KG1 (cell line): ENCODE measurements at regions not wholly inside any gene's neighbourhood (a gene's known extent, or its start where the extent isn't known, plus 50 kb on each side); places are given as distances from the start of the nearest gene placed in this dataset.

Source experiments
- DNase-seq: peaks from one replicate; lab custom pipeline; 2025; lab: John Stamatoyannopoulos, UW

DNA sequence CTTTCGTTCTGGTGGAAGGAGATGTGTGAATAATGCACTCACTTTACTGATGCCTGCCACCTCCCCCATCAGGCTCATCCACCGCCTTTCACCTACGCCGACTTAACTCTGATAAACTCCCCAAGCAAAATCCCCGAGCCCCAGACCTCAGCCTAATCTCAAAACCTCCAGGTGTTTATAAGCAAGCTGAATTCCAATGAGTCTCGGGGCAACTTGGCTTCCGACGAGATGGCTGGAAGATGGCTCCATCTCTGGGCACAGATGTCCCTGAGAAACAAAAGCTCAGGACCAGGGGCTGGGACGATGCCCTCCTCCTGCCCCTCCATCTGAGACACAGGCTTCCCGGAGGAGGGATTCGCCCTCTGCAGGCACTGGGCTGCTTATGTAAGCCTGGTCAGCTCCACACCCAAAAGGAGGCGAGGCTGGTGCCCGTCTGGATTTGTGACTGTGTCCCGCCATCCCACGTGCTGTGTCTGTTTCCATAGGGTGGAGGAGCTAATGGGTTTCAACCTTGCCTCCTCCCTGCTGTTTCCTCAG, 386.4 kb upstream of the TNRC6C start:
- no peak for DNase-seq

GRCh38 chr17:77572851-77573250, 385.7 kb upstream of the TNRC6C start:
- no peak for DNase-seq

DNA sequence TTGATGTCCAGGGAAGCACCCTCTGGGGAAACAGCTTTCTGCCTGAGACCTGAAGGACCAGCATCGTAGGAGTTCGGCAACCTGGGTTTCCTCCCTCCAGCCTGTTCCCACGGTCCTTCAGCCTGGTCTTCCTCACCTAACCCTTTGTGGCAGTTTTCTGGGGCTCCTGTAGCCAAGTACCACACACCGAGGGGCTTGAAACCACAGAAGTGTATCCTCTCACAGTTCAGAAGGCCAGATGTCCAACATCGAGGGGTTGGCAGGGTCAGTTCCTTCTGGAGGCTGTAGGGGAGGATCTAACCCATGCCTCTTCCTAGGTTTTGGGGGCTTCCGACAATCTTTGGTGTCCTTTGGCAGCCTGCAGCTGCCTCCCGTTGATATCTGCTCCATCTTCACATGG, 381.0 kb upstream of the TNRC6C start:
- DNase-seq = no peak

DNA sequence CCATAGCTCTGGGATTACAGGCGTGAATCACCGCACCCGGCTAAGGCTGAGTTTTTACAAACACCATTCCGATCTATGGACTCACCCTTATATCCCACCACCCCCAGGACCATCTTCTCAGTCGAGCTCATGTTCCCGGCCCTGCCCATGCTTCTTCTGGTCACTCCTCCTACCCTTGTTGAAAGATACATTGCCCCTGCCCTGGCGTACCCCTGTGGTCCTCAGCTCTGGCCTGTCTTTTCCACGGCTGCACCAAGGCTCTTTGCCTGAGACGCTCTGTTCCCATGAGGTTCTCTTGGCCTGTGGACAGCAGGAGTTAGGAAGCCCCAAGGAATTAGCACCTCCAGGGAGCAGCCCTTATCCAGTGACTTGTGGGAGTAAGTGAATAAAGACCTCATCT, 379.4 kb upstream of the TNRC6C start:
- no peak for DNase-seq

DNA sequence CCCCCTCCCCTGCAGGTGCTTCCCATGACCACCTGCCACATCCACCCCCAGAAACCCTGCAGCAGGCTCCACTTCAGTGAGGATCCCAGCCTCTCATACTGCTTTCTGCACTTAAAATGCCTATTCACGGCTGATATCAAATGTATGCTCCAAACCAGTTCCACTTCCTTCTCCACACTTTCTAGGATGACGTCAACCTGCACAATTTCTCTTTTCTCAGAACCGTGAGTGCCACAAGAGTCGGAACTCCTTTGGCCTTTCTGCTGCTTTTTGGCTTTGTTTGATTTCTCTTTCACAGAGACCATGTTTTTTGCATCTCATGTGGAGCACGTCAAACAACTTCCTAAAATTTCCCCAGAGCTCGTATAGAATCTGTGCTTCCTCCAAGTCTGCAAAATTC, 378.8 kb upstream of the TNRC6C start:
- DNase-seq = no peak

- DNase-seq = no peak
Measured at GRCh38 chr17:77580531-77581270, 377.8 kb upstream of the TNRC6C start.

DNA sequence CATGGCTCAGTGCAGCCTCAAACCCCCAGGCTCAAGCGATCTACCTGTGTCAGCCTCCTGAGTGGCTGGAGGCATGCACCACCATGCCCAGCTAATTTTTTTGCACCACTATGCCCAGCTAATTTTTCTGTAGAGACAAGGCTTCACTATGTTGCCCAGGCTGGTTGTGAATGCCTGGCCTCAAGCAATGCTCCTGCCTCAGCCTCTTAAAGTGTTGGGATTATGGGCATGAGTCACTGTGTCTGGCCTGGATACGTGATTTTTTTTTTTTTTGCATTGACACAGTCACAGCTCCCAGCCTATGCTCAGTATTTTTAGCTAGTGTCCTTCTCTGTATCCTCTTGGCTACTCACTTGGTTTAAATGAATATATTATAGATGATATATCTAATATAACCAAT, 377.0 kb upstream of the TNRC6C start:
- no peak for DNase-seq

DNA sequence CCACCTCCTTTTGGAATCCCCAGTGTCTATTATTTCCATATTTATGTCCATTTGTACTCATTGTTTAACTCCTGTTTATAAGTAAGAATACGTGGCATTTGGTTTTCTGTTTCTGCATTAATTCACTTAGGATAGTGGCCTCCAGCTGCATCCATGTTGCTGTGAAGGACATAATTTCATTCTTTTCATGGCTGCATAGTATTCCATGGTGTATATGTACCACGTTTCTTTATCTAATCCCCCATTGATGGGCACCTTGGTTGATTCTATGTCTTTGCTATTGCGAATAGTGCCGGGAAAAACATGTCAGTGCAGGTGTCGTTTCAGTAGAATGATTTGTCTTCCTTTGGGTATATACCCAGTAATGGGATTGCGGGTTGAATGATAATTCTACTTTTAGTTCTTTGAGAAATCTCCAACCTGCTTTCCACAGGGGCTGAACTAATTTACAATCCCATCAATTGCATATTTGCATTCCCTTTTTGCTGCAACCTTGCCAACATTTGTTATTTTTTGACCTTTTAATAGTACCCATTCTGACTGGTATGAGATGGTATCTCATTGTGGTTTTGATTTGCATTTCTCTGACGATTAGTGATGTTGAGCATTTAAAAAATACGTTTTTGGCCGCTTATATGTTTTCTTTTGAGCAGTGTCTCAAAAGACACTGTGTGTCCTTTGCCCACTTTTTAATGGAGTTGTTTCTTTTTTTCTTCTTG, 373.2 kb upstream of the TNRC6C start:
- no peak for DNase-seq

- DNase-seq = no peak
Measured at GRCh38 chr17:77590951-77591735, 367.4 kb upstream of the TNRC6C start.

GRCh38 chr17:77592106-77592865, 366.2 kb upstream of the TNRC6C start:
- no peak for DNase-seq

DNA sequence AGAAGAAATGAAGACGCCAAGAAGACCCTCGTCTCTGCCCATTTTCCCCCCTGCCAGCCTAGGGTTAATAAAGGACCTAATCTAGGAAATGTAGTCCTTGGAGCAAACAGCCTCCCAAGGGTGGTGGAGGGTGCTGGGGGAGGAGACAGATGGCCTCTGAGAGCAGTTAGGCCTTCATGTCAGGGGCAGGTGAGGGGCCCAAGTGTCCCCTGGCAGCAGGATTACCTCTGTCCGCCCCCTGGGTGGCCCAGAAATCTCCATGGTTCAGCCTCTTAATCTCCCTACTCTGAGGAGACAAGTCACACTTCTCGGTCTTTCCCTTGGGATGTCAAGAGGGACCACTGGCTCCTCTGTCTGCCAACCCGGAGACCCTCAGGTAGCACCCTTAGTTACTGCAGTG, 365.4 kb upstream of the TNRC6C start:
- DNase-seq = no peak

- DNase-seq = no peak
Measured at GRCh38 chr17:77594416-77595209, 363.9 kb upstream of the TNRC6C start.

- DNase-seq = no peak
Measured at GRCh38 chr17:77596491-77597417, 361.7 kb upstream of the TNRC6C start.

GRCh38 chr17:77597418-77598240, 360.9 kb upstream of the TNRC6C start:
- no peak for DNase-seq

GRCh38 chr17:77598241-77598620, 360.3 kb upstream of the TNRC6C start:
- no peak for DNase-seq

- DNase-seq = no peak
Measured at GRCh38 chr17:77599699-77600098, 358.8 kb upstream of the TNRC6C start.

DNA sequence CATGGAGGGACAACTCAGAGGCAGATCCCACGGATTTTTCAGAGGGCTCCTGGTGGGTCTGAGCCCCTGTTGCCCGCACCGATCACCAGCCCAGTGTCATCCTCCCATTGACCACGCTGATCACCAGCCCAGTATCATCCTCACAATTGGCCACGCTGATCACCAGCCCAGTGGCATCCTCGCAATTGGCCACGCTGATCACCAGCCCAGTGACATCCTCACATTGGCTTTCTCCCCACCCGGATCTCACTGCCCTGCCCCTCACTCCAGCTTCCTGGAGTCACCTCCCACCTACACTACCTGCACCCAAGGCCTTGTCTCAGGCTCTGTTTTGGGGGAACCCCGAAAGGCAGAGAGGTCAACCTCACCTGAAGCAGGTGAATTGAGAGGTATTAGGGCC, 358.2 kb upstream of the TNRC6C start:
- no peak for DNase-seq

DNA sequence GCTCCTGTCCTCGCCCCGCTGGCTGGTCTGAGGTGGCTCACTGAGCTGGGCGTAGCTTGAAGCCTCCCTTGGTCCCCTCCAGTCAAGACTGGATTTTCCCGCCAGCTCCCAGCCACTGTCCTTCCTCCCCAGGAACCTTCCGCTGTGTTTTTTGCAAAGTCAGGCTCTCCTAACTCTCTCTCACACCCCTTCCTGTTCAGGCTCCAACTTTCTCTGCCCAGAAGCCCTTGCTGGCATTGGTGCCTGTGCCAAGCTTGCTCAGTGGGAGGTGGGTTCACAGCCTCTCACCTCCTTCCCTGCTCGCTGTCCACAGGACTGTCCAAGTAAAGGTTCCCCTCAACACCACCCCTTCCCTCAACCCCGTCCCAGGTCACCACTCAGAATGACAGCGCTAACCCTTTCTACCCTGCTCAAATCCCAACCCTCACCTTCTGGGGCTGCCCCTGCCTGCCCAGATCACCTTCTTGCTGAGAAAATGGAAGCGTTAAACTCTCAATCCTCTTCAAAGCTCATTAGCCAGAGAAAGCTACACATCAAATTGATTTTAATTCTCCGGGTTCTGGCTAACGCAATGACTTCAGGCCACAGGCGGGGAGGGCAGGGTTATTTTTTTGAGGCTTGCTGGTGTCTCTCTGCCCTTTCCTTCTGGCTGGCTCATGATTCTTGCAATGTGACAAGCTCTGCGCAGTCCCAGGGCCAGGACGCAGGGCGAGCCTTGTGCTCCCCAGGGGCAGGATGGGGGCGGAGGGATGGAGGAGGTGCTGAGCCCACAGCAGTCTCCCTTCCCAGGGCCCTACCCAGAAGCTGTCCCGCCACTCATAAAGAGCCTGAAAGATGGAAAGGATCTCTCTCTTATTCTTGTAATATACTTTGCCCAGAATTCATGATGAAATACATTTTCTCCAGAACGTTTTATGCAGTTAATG, 357.2 kb upstream of the TNRC6C start:
- DNase-seq = no peak
